ENCODE measurements at regions not wholly inside any gene's neighbourhood (a gene's known extent, or its start where the extent isn't known, plus 50 kb on each side); places are given as distances from the start of the nearest gene placed in this dataset.

DNA sequence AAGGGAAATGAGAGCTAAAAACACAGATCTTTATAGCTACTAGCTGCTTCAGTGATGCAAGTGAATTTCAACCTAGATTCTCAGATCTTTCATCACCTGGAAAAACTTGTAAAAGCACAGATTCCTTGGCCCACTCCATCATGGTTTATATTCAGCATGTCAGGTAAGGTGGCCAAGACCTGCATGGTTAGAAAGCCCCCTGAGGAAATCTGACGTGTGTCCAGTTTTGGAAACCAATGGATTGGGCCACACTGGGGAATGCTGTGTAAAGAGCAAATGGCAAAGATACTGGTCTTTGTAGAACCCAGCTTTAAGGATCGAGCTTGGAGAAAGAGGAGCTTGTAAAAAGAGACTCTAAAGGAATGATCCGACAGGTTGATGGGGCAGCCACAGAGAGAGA, 397.0 kb upstream of the ARRDC4 start:
- POLR2A ChIA-PET: no interaction called here

DNA sequence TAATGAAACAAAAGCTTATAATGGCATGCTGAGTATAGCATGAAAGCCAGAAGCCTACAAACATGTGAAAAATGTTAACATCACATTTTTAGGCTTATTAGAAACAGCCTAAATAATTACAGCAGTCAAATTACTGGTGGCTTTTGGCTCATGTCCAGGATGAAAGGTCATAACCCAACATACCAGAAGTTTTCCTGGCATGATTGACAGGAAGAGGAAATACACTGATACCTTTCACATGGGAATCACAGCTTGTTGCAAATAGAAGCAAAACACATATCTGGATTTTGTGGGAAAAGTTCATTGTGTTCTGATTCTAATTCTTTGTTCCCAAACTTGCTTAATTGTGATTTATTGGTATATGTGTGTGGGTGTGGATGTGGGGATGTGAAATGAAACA, 393.5 kb upstream of the ARRDC4 start:
- no peaks in the 10 kb centered on the region for H3K27me3 ChIP-seq (ENCODE audit: control insufficient read depth, insufficient read depth, low read length)
- H3K9me3 ChIP-seq (ENCODE audit: control insufficient read depth, insufficient read depth, low read length): peaks cover 8% of the 10 kb centered on the region; the same call in 1 of the 2 replicates
- H3K27ac ChIP-seq (ENCODE audit: low read depth, low read length): no peak overlapping the region
- POLR2A ChIA-PET: no interaction called here
- no peak overlapping the region for H3K4me3 ChIP-seq (ENCODE audit: low read depth, low read length)
- CTCF ChIA-PET: no interaction called here
- TF ChIP-seq, protein P1, sequence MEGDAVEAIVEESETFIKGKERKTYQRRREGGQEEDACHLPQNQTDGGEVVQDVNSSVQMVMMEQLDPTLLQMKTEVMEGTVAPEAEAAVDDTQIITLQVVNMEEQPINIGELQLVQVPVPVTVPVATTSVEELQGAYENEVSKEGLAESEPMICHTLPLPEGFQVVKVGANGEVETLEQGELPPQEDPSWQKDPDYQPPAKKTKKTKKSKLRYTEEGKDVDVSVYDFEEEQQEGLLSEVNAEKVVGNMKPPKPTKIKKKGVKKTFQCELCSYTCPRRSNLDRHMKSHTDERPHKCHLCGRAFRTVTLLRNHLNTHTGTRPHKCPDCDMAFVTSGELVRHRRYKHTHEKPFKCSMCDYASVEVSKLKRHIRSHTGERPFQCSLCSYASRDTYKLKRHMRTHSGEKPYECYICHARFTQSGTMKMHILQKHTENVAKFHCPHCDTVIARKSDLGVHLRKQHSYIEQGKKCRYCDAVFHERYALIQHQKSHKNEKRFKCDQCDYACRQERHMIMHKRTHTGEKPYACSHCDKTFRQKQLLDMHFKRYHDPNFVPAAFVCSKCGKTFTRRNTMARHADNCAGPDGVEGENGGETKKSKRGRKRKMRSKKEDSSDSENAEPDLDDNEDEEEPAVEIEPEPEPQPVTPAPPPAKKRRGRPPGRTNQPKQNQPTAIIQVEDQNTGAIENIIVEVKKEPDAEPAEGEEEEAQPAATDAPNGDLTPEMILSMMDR (IDR thresholded peaks at IDR 0.05; ENCODE audit: low read depth, low read length): no peak
- no peak for DNase-seq (ENCODE audit: low read depth, low spot score)

More for the DNA sequence above, 397.0 kb upstream of the ARRDC4 start:
- Histone ChIP-seq H3K9me3 (ENCODE audit: control insufficient read depth, insufficient read depth, low read length) (peaks cover 11% of the 10 kb centered on the region; the same call in 1 of the 2 replicates), H3K4me3 (ENCODE audit: low read depth, low read length) (no peak overlapping the region), H3K27ac (ENCODE audit: low read depth, low read length) (no peak overlapping the region), H3K27me3 (ENCODE audit: control insufficient read depth, insufficient read depth, low read length) (no peaks in the 10 kb centered on the region)
- TF ChIP-seq, protein P1 (IDR thresholded peaks at IDR 0.05; ENCODE audit: low read depth, low read length): no peak
- CTCF ChIA-PET: no interaction called here
- no peak for DNase-seq (ENCODE audit: low read depth, low spot score)

DNA sequence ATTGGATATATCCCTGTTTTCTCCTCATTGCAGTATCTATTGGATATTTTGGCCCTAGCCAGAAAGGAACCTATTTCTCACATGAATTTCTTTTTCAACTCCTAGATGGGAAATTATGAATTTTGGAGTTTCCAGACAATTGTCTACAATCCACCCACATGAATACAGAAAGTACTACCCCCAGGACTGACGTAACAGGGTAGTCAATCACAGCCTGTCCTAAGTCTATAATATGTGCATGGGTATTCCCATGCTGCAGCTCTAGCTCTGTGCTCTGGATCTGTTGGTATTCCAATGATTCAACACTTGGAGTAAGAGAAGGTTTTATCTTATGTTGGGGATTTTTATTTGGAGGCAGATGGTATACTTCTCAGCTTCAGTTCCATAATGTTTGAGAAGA, 393.1 kb upstream of the ARRDC4 start:
- Histone ChIP-seq H3K9me3 (ENCODE audit: control insufficient read depth, insufficient read depth, low read length) (peaks cover 12% of the 10 kb centered on the region; the same call in 1 of the 2 replicates), H3K27me3 (ENCODE audit: control insufficient read depth, insufficient read depth, low read length) (no peaks in the 10 kb centered on the region), H3K27ac (ENCODE audit: low read depth, low read length) (no peak overlapping the region), H3K4me3 (ENCODE audit: low read depth, low read length) (no peak overlapping the region)
- TF ChIP-seq, protein P1 (IDR thresholded peaks at IDR 0.05; ENCODE audit: low read depth, low read length): no peak
- ChIA-PET CTCF (no interaction called here), POLR2A (no interaction called here)
- no peak for DNase-seq (ENCODE audit: low read depth, low spot score)

DNA sequence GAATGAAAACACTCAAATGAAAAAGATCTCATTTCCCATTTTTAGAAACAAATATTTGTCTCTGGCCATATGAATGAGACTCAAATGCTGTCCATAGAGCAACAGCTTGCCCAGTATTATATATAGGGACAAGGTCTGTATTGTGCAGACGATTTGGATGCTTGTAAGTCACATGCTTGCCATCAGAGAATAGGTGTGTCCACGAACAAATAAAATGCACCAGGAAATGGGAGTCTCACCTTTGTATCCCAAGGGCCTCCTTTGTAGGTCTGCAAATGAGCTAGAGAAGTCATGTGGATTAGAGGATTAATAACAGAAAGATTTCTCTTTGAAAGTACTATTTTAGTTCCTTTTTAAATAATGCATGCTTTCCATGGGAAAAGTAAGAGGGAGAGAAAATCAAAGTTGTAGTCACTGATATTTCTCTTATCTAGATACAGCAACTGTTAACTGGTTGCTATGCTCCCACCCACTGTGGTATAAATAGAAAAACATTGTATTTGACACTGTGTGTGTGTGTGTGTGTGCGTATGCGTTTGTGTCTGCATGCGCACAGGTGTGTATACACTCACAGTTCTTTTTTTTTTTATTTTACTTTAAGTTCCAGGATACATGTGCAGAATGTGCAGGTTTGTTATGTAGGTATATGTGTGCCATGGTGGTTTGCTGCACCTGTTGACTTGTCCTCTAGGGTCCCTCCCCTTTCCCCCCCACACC, 383.4 kb upstream of the ARRDC4 start:
- POLR2A ChIA-PET: no interaction called here
- Histone ChIP-seq H3K9me3 (ENCODE audit: control insufficient read depth, insufficient read depth, low read length) (peaks cover 14% of the 10 kb centered on the region; the same call in 1 of the 2 replicates), H3K27me3 (ENCODE audit: control insufficient read depth, insufficient read depth, low read length) (no peaks in the 10 kb centered on the region), H3K27ac (ENCODE audit: low read depth, low read length) (no peak overlapping the region), H3K4me3 (ENCODE audit: low read depth, low read length) (no peak overlapping the region)
- CTCF ChIA-PET: interaction anchor here (0.6 kb wide), 1 partner anchor 20 kb away, joined by 3 read pairs; no protein-coding TSS in a partner anchor
- TF ChIP-seq, protein P1 (IDR thresholded peaks at IDR 0.05; ENCODE audit: low read depth, low read length): no peak
- no peak for DNase-seq (ENCODE audit: low read depth, low spot score)

DNA sequence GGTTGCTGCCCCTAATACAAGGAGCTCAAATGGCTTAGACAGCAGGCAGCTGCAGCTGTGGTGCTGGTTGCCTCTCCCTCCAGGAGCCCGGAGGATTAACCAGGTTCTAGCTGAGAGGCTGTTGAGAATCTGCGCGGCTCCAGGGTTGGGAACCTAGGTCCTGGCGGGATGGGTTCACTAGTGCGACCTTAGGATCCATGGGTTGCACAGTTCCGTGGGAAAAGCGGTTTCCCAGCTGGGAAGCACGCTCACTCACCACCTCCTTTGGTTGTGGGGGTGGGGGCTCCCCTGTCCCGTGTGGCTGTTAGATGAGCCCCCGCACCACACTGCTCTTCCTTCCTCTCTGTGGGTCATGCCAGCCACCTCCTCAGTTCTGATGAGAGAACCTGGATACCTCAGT, 375.1 kb upstream of the ARRDC4 start:
- Histone ChIP-seq H3K27ac (ENCODE audit: low read depth, low read length) (no peak overlapping the region), H3K9me3 (ENCODE audit: control insufficient read depth, insufficient read depth, low read length) (peaks cover 18% of the 10 kb centered on the region), H3K4me3 (ENCODE audit: low read depth, low read length) (no peak overlapping the region), H3K27me3 (ENCODE audit: control insufficient read depth, insufficient read depth, low read length) (no peaks in the 10 kb centered on the region)
- CTCF ChIA-PET: no interaction called here
- POLR2A ChIA-PET: no interaction called here
- DNase-seq (ENCODE audit: low read depth, low spot score): no peak
- TF ChIP-seq, protein P1 (IDR thresholded peaks at IDR 0.05; ENCODE audit: low read depth, low read length): no peak
